ENCODE measurements at regions not wholly inside any gene's neighbourhood (a gene's known extent, or its start where the extent isn't known, plus 50 kb on each side); places are given as distances from the start of the nearest gene placed in this dataset.

GRCh38 chr13:111980146-111980929 is 86.6 kb upstream of the SOX1 start:
- TF ChIP-seq CTCF (IDR thresholded peaks at IDR 0.05): no peak
- no peak for TF ChIP-seq POLR2A (IDR thresholded peaks at IDR 0.05)

Data from gastroesophageal sphincter (tissue), 3 donors.